HL-60/S4 (cell line): ENCODE measurements at regions not wholly inside any gene's neighbourhood (a gene's known extent, or its start where the extent isn't known, plus 50 kb on each side); places are given as distances from the start of the nearest gene placed in this dataset.

Source experiments
- in situ Hi-C: fragments of 300-500 bp; cut with MboI; formaldehyde crosslinking; loops from 2 replicates; pipeline ENCODE4 v1.14.3; 2022; ENCODE audit warnings: low sequenced_read_pairs

DNA sequence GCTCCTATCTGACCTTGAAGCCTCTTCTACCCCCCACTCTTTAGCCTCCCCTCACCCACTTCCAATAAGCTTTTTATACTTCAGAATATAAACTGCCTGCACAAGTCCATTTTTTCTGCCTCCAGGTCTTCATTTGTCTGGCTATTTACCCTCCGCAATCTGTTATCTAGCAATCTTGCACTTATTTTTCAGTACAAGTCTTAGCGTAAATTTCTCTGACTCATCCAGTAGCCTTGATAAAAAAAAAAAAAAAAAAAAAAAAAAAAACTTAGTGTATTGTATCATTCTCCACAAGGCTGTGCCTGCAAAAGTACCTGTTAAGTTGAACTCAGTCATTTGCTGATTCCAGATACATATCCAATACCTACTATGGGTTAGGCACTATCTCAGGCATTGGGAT lies 219.5 kb upstream of the DKK2 start:
- in situ Hi-C loops = no loop called here

DNA sequence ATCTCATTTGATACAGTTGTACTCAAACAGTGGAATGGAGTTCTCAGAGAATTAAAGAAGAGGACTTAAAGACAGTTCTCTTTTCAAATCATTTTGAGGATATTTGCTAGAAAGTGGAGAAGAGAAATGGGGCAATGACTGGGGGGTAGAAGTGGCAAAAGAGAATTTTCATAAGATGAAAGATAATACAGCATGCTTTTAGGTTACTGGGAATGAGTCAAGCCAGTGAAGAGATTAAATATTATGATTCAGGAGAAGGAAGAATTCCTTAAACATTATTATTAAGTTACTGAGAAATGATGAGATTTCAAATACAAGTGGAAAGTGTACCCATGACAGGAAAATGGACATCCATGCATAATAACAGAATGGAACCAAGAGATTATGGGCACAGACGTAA lies 219.0 kb upstream of the DKK2 start:
- in situ Hi-C loops = no loop called here

DNA sequence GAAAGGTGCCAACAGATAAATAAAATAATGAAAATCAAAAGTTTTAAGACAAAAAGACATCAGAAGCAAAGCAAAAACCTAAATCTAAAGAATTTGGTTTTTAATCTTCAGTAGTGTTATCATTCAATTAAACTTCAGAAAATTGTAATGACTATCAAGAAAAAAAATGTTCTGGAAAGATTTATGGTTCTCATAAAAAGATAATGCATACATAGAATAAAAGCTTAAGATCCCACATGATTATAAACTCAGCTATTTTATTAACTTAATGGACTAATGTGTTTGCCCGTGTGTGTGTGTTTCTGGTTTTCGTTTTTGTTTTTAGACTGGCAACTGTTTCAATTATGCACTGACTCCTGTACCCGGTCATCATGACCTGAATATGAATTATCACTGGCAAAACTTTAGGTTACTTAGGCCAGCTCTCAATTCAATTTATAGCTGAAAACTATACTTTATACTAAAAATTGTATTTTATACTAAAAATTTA lies 217.5 kb upstream of the DKK2 start:
- in situ Hi-C loops = no loop called here

DNA sequence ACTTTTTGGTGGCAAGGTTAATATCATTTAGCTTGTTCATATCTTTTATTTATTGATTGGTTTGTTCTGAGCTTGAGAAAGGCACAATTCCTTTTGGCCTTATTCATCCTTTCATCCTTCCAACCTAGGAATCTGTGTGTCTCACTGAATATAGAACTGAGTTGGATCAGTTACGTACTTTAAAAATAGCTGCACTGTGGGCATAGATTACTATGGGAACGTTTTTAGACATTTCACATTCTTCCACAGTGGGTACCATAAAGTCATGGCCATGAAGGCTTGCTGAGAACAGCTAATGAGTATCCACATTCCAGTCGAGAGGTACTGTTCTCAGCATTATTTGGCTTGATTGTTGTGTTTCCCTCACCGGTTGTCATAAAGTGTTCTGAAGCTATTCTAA lies 217.0 kb upstream of the DKK2 start:
- in situ Hi-C loops = no loop called here

DNA sequence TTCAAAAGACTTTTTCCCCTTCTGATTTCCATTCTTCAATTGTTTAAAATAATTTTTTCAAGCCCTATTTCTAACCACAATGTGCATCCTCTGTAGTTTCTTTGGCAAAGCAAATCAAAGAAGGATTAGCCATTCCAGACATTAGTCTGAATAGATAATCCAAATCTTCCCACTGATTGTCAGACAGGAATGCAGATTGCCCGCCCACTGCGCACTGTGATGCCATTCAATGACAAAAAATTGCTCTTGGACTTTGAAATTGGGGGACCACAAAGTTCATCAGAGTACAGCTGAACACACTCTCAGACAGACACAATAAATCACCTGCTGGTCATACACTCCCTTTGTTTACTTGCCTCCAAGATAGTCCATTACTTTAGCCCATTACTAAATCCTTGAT lies 216.5 kb upstream of the DKK2 start:
- in situ Hi-C loops = no loop called here

DNA sequence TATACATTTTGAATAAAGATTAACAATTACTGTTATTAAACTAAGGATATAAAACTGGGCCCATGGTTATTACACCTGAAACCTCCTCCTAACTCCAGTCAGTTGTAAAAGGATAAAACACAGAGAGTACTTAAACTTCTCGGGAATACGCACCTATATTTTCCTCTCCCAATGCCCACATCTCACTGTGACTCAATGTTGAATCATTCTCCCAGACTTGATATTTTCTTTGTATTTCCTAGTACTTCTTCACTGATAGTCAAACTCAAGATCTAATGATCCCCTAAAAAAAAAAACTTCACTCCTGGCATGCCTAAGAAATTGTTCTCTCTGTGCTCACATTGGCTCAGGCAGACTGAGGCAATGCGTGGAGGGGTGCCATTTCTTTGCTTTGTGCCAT lies 212.5 kb upstream of the DKK2 start:
- in situ Hi-C loops = no loop called here

DNA sequence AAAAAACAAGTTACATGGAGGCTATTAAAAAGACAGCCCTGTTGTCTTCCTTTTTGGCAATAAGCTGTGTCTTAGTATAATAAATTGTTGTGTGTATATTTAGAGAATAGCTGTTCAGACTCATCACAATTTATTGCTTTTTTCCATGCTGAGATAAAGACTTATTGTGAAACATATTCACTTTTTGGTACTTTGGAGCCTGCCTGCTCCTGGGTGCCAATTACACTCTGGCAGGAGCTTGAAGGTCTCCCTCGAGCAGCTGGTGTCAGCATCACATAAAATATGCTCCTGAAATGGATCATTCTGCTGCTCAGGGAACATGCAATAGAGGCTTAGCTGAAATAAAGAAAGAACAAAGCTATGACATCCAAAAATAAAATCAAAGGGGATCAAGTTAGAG lies 211.6 kb upstream of the DKK2 start:
- in situ Hi-C loops = no loop called here

DNA sequence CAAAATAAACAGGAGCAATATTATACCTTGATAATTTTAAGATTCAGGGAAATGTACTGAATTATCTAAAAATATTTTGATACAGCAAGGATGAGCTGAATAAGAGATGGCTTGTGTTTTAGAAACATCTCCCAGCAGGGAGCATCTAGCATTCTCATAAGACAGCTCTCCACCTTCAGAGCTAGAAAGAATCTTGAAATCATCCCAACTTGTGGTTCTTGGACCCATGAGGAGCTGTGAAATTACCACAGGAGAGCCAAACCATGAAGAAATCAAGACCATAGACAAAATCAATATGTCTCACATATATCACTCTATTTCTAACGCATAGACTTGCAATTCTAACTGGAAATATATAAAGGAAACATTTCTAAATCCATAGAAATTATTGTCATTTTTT lies 210.6 kb upstream of the DKK2 start:
- in situ Hi-C loops = no loop called here

DNA sequence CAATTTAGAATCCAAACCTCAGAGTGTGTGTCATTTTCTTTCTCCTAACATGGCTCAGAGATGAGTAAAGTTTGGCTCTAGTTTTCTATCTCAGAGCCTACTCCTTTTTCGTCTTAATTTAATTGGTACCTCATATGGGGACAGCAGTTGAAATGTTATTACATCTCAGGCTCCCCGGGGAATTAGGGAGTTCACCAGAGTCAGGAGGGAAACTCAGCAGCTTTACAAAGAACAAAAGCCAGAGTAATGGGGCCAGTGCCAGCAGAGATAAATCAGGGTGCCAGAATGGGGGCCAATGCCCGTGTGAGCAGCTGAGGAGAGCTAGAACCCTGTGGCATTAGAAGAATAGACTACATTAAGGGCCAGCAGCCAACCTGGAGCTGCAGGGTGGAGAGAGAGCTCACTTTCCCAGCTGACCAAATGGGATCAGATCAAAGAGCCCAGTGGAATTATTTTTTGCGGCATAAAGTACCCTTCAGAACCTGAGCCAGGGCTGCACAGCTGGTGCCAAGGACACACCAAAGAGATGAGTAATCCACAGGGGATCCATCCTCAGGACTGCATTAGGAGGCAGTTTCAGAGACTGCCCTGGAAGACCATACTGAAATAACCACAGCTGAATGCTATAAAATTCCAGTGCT lies 207.1 kb upstream of the DKK2 start:
- in situ Hi-C loops = no loop called here

DNA sequence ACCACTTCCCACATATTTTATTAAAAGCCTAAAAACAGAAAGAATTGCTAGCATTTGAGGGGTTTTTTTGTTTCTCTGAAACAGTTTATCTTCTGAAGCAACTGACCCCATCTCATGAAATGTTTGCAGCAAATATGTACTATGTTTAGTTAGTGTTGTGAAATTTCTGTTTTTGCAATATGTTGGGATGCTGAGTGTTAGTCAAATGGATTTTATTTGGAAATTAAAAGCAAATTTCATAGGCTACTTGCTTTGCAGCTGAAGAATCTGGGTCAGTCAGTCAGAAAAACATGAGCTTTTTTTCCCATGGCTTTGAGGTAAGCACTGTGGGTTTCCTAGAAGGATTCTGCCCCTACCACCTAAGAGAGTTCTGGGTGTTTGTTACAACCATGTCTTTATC lies 184.9 kb upstream of the DKK2 start:
- in situ Hi-C loops = no loop called here

DNA sequence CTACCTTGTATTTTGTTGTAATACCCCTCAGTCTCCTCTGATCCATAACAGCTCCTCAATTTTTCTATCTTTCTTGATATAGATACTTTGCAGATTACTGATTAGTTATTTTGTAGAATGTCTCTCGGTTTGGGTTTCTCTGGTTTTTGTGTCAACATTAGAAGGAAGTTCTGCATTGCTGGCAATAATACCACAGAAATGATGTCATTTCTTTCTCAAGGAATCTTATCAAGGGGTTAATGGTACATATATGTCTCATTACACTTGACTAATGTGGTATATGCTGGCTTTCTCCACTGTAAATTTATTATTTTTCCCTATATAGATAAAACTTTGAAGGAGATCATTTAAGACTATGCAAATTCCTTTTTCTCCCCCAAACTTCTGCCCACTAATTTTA lies 183.6 kb upstream of the DKK2 start:
- in situ Hi-C loops = no loop called here

DNA sequence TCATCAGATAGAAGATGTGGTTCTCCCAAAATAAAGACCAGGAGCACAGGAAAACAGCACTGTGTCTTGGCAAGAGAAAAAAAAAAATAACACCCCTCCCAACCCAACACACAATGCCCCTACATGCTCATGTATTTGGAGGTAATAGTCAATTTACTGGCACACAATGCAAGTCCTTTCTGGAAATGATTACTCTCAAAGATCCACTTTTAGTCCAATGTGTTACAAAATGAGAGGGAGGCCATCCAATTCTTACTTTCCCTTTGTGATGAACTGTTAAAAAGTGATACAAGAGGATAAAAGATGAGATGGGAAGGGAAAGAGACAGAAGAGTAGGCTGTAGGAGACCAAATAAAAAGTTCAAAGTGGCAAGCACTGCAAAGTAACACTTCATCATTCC lies 180.3 kb upstream of the DKK2 start:
- in situ Hi-C loops = no loop called here

DNA sequence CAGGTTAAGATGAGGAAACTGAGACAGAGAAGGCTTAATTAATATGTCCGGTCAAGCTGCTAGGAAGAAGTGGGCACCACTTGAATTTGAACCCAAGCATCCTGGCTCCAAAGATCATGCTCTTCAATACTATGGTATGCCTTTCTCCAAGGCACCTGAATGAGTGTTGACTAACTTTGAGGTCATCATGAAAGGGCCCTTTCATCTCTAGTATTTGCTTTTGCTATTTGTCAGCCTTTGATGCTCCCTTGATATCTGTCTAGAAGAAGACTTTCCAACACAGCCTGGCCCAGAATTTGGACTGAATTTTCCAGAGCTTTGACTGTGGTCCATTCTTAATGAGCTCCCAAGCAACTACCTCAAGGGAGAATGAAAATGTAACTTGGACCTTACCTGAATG lies 179.1 kb upstream of the DKK2 start:
- in situ Hi-C loops = no loop called here

DNA sequence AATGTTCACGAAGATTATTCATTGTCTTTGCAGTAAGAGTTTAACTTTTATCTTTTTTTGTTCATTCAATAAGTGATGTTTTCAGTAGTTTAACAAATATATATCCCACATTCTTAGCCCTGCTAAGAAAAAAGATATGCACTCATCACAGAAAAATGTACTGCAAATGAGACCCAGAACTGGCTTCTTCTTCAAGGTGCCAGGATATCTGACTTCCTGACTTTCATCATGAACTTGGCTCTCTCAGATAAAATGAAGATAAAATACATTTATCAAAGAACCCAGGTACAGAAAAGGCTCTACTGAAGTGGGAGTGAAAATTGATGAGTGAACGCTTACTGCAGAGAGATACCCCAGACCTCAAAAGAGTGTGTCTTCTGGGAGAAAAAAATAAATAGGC lies 177.8 kb upstream of the DKK2 start:
- in situ Hi-C loops = no loop called here

DNA sequence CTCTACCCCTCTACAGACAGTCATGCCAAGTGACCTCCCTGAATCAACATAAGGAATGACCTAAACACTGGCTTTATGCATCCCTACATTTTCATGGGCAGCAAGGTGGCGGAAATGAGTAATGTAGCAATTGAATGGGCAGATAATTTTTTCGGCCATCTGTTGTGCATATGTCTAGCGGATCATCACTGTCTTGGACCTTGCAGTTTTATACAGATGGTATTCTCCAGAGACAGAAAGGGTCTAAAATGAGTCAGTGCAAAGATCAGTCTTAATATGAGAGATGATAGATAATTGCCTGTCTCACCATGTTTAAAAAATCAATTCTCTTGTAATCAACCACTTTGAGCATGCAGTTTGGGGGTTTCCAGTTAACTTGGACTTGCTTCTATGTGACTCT lies 177.3 kb upstream of the DKK2 start:
- in situ Hi-C loops = no loop called here

DNA sequence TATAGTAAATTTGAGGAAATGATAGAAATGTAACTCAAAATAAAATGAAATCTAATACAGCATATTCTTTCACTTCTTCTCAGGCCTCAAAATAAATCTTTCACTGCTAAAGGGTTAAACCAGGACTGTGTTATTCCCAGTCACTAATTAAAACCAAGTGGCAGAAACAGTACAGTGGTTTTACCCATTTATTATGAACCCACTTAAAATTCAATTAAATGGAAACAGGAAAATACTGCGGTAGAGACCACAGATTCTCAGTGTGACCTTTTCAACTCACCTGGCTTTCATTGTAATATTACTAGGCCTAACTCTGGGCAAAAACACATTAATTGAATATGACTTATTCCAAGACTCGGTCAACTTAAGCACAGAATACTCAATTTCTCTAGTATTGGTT lies 176.5 kb upstream of the DKK2 start:
- in situ Hi-C loops = no loop called here

DNA sequence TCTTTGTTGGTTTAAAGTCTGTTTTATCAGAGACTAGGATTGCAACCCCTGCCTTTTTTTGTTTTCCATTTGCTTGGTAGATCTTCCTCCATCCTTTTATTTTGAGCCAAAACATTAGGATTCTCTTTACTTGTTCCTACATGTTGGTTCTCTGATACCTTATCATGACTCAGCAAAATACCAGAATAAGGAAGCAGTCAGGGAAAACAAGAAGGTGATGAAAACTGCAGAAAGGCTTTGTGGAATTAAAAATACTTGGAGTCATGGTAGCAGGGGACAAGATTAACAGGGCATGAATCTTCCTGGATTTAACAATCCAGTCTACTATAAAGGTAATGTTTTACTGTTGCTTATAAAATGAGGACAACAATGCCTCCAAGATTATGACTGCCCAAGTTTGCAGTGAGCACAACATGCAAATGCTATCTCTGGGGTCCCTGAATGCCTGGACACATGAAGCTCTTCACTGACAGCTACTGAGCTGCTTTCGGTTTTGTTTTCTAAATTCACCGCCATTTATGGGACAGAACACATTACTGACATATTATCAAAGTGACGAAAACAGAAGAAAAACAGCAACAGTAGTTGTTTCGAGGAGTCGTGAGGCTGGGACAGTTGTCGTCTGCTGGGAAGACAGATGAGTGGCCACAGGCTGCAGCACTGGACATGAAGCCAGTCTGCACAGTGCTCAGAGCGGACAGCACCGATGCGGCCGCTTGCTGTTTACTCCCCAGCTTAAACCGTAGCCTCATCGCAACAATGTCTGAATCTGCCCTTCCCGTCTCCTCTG lies 174.5 kb upstream of the DKK2 start:
- in situ Hi-C loops = no loop called here

DNA sequence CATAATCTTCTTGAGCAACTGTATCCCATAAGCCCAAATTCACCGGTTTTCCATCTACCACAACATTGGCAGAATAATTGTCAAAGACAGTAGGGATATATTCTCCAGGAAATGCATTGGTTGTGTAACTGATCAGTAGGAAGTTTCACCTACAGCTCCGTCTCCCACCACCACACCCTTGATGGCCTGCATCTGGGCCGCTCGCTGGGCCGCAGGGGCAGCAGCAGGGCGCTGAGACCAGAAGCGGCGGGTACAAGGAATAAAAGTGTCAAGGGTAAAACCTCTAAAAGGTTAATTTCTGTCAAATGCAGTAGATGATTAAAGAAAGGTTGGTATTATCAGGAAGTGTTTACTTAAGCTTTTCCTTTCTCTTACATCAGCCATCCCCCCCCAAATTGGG lies 167.6 kb upstream of the DKK2 start:
- in situ Hi-C loops = no loop called here

DNA sequence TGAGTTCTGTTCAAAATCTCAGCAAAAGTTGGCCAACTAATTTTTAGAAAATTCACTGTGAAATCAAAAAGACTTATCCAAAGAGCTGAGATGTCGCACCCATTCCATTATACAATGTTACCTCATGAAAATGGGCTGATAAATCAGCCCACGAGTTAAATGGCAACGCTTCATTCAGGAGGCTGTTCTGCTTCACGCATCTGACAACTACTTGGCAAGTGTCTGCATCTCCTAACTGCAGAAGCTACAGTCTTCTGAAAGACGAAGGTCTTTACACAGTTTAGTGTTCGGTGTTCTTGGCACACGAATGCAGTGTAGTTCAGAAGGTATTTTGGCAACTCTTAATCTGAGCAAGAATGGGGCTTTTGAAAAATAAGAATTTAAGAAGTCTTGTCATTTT lies 166.6 kb upstream of the DKK2 start:
- in situ Hi-C loops = no loop called here

DNA sequence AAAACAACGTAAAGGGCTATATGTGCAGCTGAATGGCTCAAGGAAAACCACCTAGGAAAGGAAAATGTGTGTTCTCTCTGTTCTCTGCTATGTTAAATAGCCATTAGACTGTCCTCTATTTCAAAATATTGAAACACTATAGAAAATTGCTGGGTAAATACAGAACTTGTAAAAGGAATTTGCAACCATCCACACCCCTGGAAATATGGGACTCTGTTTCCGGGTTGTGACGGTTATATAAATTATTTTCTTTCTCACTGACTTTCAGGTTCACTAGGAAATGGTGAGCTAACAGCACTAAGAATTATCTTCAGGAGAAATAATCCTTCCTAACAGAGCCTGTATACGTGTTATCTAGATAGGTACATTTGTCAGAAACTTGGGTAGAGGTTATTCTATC lies 161.0 kb upstream of the DKK2 start:
- in situ Hi-C loops = no loop called here

DNA sequence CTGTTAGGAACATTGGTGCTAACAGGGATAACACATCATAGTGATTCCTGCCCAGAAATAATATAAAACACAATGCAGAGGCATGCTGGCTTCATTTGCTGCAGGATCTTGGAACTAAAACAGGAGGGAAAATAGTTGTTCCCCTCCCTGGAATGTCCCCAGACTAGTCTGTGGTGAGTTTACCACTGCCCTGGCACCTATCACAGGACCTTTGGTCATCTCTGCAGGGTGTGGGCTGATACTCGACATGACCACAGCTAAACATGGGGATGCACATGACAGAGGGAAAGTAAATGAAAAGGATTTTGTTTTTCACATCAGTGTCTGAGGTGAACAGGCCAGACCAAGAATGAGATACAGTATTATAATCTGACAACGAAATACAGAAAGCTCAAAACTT lies 160.2 kb upstream of the DKK2 start:
- in situ Hi-C loops = no loop called here

DNA sequence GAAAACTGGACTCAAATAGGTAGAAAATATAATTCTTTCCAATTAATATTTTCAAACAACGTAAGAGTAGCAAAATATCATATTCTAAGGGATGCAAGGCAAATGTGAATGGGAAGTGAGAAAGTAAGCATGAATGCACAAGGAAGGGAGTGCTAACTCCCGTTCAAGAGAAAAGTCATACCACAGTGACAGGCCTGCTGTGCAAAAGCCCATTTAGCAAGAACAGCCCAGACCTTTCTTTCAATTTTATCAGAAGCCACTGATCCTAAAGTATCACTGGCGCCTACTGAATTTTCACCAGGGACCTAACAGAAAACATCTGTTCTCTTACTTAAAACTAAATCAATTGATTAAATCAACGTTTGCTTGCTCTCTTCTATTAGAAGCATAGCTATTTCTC lies 157.9 kb upstream of the DKK2 start:
- in situ Hi-C loops = no loop called here

DNA sequence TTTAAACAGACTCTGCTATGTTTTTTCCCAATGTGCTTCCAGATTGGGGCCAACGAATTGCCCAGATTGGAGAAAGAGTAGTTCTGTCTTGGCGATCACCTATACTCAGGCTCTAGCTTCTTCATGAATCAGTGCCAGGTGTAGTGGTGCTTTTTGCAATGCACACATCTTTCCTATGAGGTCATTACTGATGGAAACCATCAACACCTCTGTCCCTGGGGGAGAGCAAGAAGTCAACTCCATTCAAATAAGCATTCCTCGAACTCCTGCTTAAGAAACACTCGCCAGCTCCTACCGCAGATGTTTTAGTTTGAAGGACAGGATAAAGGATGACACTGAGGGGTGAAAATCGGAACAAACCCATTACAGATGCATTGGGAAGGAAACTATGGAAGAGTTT lies 156.5 kb upstream of the DKK2 start:
- in situ Hi-C loops = no loop called here
